Endothelial cell of umbilical vein (primary cell): ENCODE measurements at regions not wholly inside any gene's neighbourhood (a gene's known extent, or its start where the extent isn't known, plus 50 kb on each side); places are given as distances from the start of the nearest gene placed in this dataset.

Source experiments
- BruUV-seq: library from RNA; stranded (reverse); fragments of 400-500 nt; replicated peaks from 2 replicates; lab custom pipeline; 2021; lab: Mats Ljungman, UMichigan
- CTCF ChIA-PET: fragments of 300-600, 350-600 bp; sonication (Branson Sonifier 250); formaldehyde crosslinking; loops from one replicate; lab custom pipeline; 2021; ENCODE audit warnings: antibody characterized with exemption, inconsistent platforms; lab: Charles Lee
- POLR2A ChIA-PET: fragments of 300-600, 350-600 bp; sonication (Branson Sonifier 250); formaldehyde crosslinking; loops from one replicate; lab custom pipeline; 2021; ENCODE audit warnings: antibody characterized with exemption, inconsistent platforms; lab: Charles Lee
- DNase-seq: peaks from one replicate; pipeline ENCODE4 v3.0.0-alpha.2; 2011; ENCODE audit warnings: low read depth, low spot score
- FAIRE-seq: peaks from 2 replicates; lab custom pipeline; 2011; peaks lifted over from hg19 to GRCh38; lab: Jason Lieb, UNC
- H2AFZ ChIP-seq: 2 replicates; pipeline ENCODE4 v1.6.0; 2012; ENCODE audit warnings: low read depth, low read length, control low read depth, inconsistent platforms
- H3K27ac ChIP-seq: 2 replicates; pipeline ENCODE4 v1.5.1; 2011; ENCODE audit warnings: low read depth, mild to moderate bottlenecking, control low read depth, low read length, moderate library complexity; ENCODE audit not compliant: insufficient read depth
- H3K27me3 ChIP-seq, 2 experiments: 2 replicates each; pipeline versions ENCODE4 v1.6.0 to v1.6.1; 2011; ENCODE audit warnings: low read length in 2 of 2, mixed read lengths in 1 of 2; ENCODE audit not compliant: control insufficient read depth in 2 of 2, insufficient read depth in 2 of 2
- H3K36me3 ChIP-seq, 2 experiments: 2 replicates in 1 of 2; 3 replicates in 1 of 2; pipeline ENCODE4 v1.5.1; 2011; ENCODE audit warnings: low read length in 2 of 2, mild to moderate bottlenecking in 1 of 2, moderate library complexity in 1 of 2; ENCODE audit not compliant: control insufficient read depth in 2 of 2, insufficient read depth in 2 of 2; ENCODE audit errors: extremely low read depth in 1 of 2
- H3K4me1 ChIP-seq: 3 replicates; pipeline ENCODE4 v1.5.1; 2011; ENCODE audit warnings: mild to moderate bottlenecking, low read length; ENCODE audit not compliant: control insufficient read depth, insufficient read depth; ENCODE audit errors: extremely low read depth
- H3K4me2 ChIP-seq: 2 replicates; pipeline ENCODE4 v1.6.1; 2011; ENCODE audit warnings: low read length, control low read depth, mixed read lengths; ENCODE audit not compliant: insufficient read depth
- H3K4me3 ChIP-seq, 3 experiments: fragments of 200-600 bp in 1 of 3; sonication (generic), shearing (Covaris generic) in 1 of 3; replicated peaks in 1 of 3; 2 replicates each; pipeline ENCODE4 v1.5.1; 2011 to 2016; ENCODE audit warnings: control low read depth in 3 of 3, low read length in 3 of 3, mild to moderate bottlenecking in 2 of 3, inconsistent platforms in 1 of 3, low read depth in 1 of 3, moderate library complexity in 1 of 3; ENCODE audit not compliant: insufficient read depth in 1 of 3
- H3K79me2 ChIP-seq: 2 replicates; pipeline ENCODE4 v1.6.0; 2012; ENCODE audit warnings: low read length, inconsistent platforms; ENCODE audit not compliant: control insufficient read depth, insufficient read depth
- H3K9ac ChIP-seq: replicated peaks from 2 replicates; pipeline ENCODE3; 2011; ENCODE audit warnings: low read length, control low read depth; ENCODE audit not compliant: insufficient read depth; ENCODE audit errors: extremely low read depth
- H3K9me1 ChIP-seq: replicated peaks from 3 replicates; pipeline ENCODE4 v1.6.0; 2011; ENCODE audit warnings: mild to moderate bottlenecking, low read length; ENCODE audit not compliant: control insufficient read depth, insufficient read depth; ENCODE audit errors: extremely low read depth
- H3K9me3 ChIP-seq: replicated peaks from 2 replicates; pipeline ENCODE4 v1.5.1; 2012; ENCODE audit warnings: low read length, inconsistent platforms; ENCODE audit not compliant: control insufficient read depth, insufficient read depth
- H4K20me1 ChIP-seq: replicated peaks from 2 replicates; pipeline ENCODE3; 2011; ENCODE audit warnings: mild to moderate bottlenecking, low read length; ENCODE audit not compliant: control insufficient read depth, insufficient read depth; ENCODE audit errors: extremely low read depth
- EZH2 ChIP-seq: IDR thresholded peaks from 2 replicates; pipeline ENCODE4 v1.6.1; 2012; ENCODE audit warnings: borderline replicate concordance, low read depth, mild to moderate bottlenecking, moderate library complexity, low read length, inconsistent platforms; ENCODE audit not compliant: severe bottlenecking
- FOS ChIP-seq: IDR thresholded peaks from 2 replicates; pipeline ENCODE4 v1.6.1; 2011; ENCODE audit warnings: mild to moderate bottlenecking, low read length, moderate library complexity, borderline replicate concordance; ENCODE audit not compliant: insufficient read depth
- GATA2 ChIP-seq: IDR thresholded peaks from 2 replicates; pipeline ENCODE4 v1.7.0; 2011; ENCODE audit warnings: low read depth, mild to moderate bottlenecking, moderate library complexity, mixed read lengths, low read length; ENCODE audit not compliant: insufficient read length, insufficient read depth
- JUN ChIP-seq: IDR thresholded peaks from 2 replicates; pipeline ENCODE4 v1.6.1; 2011; ENCODE audit warnings: borderline replicate concordance, low read depth; ENCODE audit not compliant: insufficient read length, insufficient read depth
- MYC ChIP-seq: IDR thresholded peaks from one replicate; pipeline ENCODE4 v1.6.1; 2011; ENCODE audit warnings: mild to moderate bottlenecking, low read depth, low read length
- POLR2A ChIP-seq: IDR thresholded peaks from 2 replicates; pipeline ENCODE4 v1.6.1; 2012; ENCODE audit warnings: low read depth, mild to moderate bottlenecking, control low read depth, low read length
- POLR2AphosphoS5 ChIP-seq: IDR thresholded peaks from 2 replicates; pipeline ENCODE4 v1.6.1; 2012; ENCODE audit warnings: low read depth, mild to moderate bottlenecking, control low read depth, low read length, moderate library complexity; ENCODE audit not compliant: insufficient read depth
- dilution Hi-C: fragments of 300-500 bp; cut with MboI; formaldehyde crosslinking; loops from one replicate; pipeline ENCODE4 v1.15.0; 2019; ENCODE audit warnings: low sequenced_read_pairs; ENCODE audit not compliant: extremely low pct_ligation_motif_present
- intact Hi-C: fragments of 100-400 bp; cut with micrococcal nuclease; formaldehyde crosslinking; loops from one replicate; pipeline ENCODE4 v1.10.0; 2022
- TF ChIP-seq, protein P1 (sequence below): IDR thresholded peaks from 2 replicates; pipeline ENCODE4 v1.6.1; 2011; ENCODE audit not compliant: insufficient read depth, insufficient read length
- TF ChIP-seq, protein P2 (sequence below), 2 donors: IDR thresholded peaks; 1 replicate in 1 of 2; 2 replicates in 1 of 2; pipeline ENCODE4 v1.5.1; 2011; ENCODE audit warnings: low read length in 2 of 2, mild to moderate bottlenecking in 2 of 2, moderate library complexity in 2 of 2, control low read depth in 1 of 2, inconsistent platforms in 1 of 2, low read depth in 1 of 2; ENCODE audit not compliant: insufficient read depth in 1 of 2; ENCODE audit errors: extremely low read depth in 1 of 2

DNA sequence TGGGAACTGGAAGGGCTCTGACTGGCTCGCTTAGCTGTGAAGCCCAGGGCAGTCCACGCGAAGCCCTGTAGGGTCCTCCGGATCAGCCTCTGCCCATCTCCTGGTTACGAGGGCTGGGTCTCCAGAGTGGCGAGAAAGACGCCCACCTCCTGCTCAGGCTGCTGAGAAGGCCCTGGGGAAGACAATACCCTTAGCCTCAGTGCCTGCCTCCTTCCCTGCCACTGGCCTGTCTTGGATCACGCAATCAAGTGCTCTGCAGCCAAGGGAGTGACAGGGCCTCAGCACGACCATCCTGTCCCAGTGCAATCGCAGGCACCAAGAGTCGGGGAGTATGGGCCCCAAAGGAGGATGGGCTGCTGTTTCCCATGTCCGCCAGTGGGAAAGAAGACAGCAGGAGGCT lies 165.7 kb upstream of the GLI2 start:
- Histone ChIP-seq H3K4me3 (no peak overlapping the region), H3K27me3 (peaks cover 0 to 22% of the 10 kb centered on the region in 2 experiments), H3K9me1 (no peaks in the 10 kb centered on the region), H3K9ac (no peak overlapping the region), H3K79me2 (no peaks in the 10 kb centered on the region), H4K20me1 (no peaks in the 10 kb centered on the region), H3K4me2 (no peak overlapping the region), H3K36me3 (no peaks in the 10 kb centered on the region), H3K9me3 (no peaks in the 10 kb centered on the region), H3K27ac (no peak overlapping the region), H2AFZ (no peak overlapping the region), H3K4me1 (no peaks in the 10 kb centered on the region)
- CTCF ChIA-PET = interaction anchor here (0.8 to 1.5 kb wide), 3 partner anchors 11 to 49 kb away, joined by 3 to 6 read pairs (median 3); no protein-coding TSS in a partner anchor
- intact Hi-C loops = no loop called here
- no TSS peak for BruUV-seq
- POLR2A ChIA-PET = no interaction called here
- TF ChIP-seq, protein P1, sequence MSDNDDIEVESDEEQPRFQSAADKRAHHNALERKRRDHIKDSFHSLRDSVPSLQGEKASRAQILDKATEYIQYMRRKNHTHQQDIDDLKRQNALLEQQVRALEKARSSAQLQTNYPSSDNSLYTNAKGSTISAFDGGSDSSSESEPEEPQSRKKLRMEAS = no peak
- TF ChIP-seq MYC (no peak), JUN (no peak), GATA2 (no peak), EZH2 (no peak), POLR2AphosphoS5 (no peak), FOS (no peak), POLR2A (no peak)
- TF ChIP-seq, protein P2, sequence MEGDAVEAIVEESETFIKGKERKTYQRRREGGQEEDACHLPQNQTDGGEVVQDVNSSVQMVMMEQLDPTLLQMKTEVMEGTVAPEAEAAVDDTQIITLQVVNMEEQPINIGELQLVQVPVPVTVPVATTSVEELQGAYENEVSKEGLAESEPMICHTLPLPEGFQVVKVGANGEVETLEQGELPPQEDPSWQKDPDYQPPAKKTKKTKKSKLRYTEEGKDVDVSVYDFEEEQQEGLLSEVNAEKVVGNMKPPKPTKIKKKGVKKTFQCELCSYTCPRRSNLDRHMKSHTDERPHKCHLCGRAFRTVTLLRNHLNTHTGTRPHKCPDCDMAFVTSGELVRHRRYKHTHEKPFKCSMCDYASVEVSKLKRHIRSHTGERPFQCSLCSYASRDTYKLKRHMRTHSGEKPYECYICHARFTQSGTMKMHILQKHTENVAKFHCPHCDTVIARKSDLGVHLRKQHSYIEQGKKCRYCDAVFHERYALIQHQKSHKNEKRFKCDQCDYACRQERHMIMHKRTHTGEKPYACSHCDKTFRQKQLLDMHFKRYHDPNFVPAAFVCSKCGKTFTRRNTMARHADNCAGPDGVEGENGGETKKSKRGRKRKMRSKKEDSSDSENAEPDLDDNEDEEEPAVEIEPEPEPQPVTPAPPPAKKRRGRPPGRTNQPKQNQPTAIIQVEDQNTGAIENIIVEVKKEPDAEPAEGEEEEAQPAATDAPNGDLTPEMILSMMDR (IDR thresholded peaks at IDR 0.05; ENCODE audit: extremely low read depth in 1 of 2, insufficient read depth in 1 of 2, low read depth in 1 of 2, low read length in 2 of 2) = no peak
- FAIRE-seq = no peak
- dilution Hi-C loops = no loop called here
- DNase-seq = no peak
